Iris pigment epithelial cell (primary cell): ENCODE measurements at regions not wholly inside any gene's neighbourhood (a gene's known extent, or its start where the extent isn't known, plus 50 kb on each side); places are given as distances from the start of the nearest gene placed in this dataset.
A peak's percentile ranks its signal among the peaks of the same experiment; 100 is the strongest.

Experiments used
- DNase-seq: peaks from one replicate; pipeline ENCODE4 v3.0.0-alpha.2; 2011; ENCODE audit warnings: low read depth

- no peak for DNase-seq
Observed at GRCh38 chr19:31402529-31403316, 53.5 kb upstream of the TSHZ3 start.

- DNase-seq, result no peak
Observed at GRCh38 chr19:31406106-31406505, 56.9 kb upstream of the TSHZ3 start.

- DNase-seq, result peak; percentile 83
Observed at GRCh38 chr19:31408460-31409124, 59.4 kb upstream of the TSHZ3 start.

GRCh38 chr19:31413353-31413752 lies 64.1 kb upstream of the TSHZ3 start:
- no peak for DNase-seq

- no peak for DNase-seq
Observed at GRCh38 chr19:31415322-31415721, 66.1 kb upstream of the TSHZ3 start.

- DNase-seq, result no peak
Observed at GRCh38 chr19:31416548-31416947, 67.3 kb upstream of the TSHZ3 start.

- no peak for DNase-seq
Observed at GRCh38 chr19:31418055-31418454, 68.8 kb upstream of the TSHZ3 start.

GRCh38 chr19:31418692-31419430 lies 69.6 kb upstream of the TSHZ3 start:
- no peak for DNase-seq

GRCh38 chr19:31419871-31420445 lies 70.7 kb upstream of the TSHZ3 start:
- DNase-seq, result no peak

GRCh38 chr19:31421082-31421481 lies 71.8 kb upstream of the TSHZ3 start:
- DNase-seq, result no peak

- DNase-seq, result no peak
Observed at GRCh38 chr19:31421856-31422255, 72.6 kb upstream of the TSHZ3 start.

- no peak for DNase-seq
Observed at GRCh38 chr19:31423896-31424295, 74.7 kb upstream of the TSHZ3 start.

GRCh38 chr19:31424861-31425620 lies 75.8 kb upstream of the TSHZ3 start:
- DNase-seq, result no peak

- peak; percentile 6 for DNase-seq
Observed at GRCh38 chr19:31427857-31428256, 78.6 kb upstream of the TSHZ3 start.

GRCh38 chr19:31430381-31430780 lies 81.1 kb upstream of the TSHZ3 start:
- no peak for DNase-seq

- no peak for DNase-seq
Observed at GRCh38 chr19:31432201-31432810, 83.1 kb upstream of the TSHZ3 start.

GRCh38 chr19:31436121-31436776 lies 87.0 kb upstream of the TSHZ3 start:
- DNase-seq, result peak; percentile 52

GRCh38 chr19:31438401-31439269 lies 89.4 kb upstream of the TSHZ3 start:
- no peak for DNase-seq

GRCh38 chr19:31439270-31439573 lies 90.0 kb upstream of the TSHZ3 start:
- DNase-seq, result no peak

GRCh38 chr19:31444931-31445330 lies 95.7 kb upstream of the TSHZ3 start:
- DNase-seq, result no peak
